NCI-H69 (cell line): ENCODE measurements at regions not wholly inside any gene's neighbourhood (a gene's known extent, or its start where the extent isn't known, plus 50 kb on each side); places are given as distances from the start of the nearest gene placed in this dataset.

Experiments used
- DNase-seq: peaks from one replicate; lab custom pipeline; 2025; lab: John Stamatoyannopoulos, UW

- DNase-seq: no peak
Observed at GRCh38 chr12:107225635-107226034, 132.3 kb upstream of the CRY1 start.

GRCh38 chr12:107226126-107226525, 132.8 kb upstream of the CRY1 start:
- no peak for DNase-seq

- DNase-seq: no peak
Observed at GRCh38 chr12:107228076-107228475, 134.7 kb upstream of the CRY1 start.

- DNase-seq: no peak
Observed at GRCh38 chr12:107229827-107230226, 136.5 kb upstream of the CRY1 start.

GRCh38 chr12:107231303-107231702, 138.0 kb upstream of the CRY1 start:
- DNase-seq: no peak

- no peak for DNase-seq
Observed at GRCh38 chr12:107233551-107233950, 140.2 kb upstream of the CRY1 start.

GRCh38 chr12:107235600-107235999, 142.3 kb upstream of the CRY1 start:
- no peak for DNase-seq

- DNase-seq: peak; percentile 27
Observed at GRCh38 chr12:107236824-107237511, 143.6 kb upstream of the CRY1 start.

- no peak for DNase-seq
Observed at GRCh38 chr12:107238296-107238695, 144.9 kb upstream of the CRY1 start.

- DNase-seq: no peak
Observed at GRCh38 chr12:107241411-107241810, 148.1 kb upstream of the CRY1 start.

GRCh38 chr12:107242189-107242588, 148.8 kb upstream of the CRY1 start:
- peak; percentile 56 for DNase-seq

- DNase-seq: peak; percentile 93
Observed at GRCh38 chr12:107243341-107243740, 150.0 kb upstream of the CRY1 start.

- DNase-seq: no peak
Observed at GRCh38 chr12:107244584-107244983, 151.2 kb upstream of the CRY1 start.

GRCh38 chr12:107247650-107248049, 154.3 kb upstream of the CRY1 start:
- DNase-seq: no peak

GRCh38 chr12:107248187-107248586, 154.8 kb upstream of the CRY1 start:
- no peak for DNase-seq

GRCh38 chr12:107251288-107251687, 157.9 kb upstream of the CRY1 start:
- no peak for DNase-seq

GRCh38 chr12:107253361-107253760, 160.0 kb upstream of the CRY1 start:
- no peak for DNase-seq

GRCh38 chr12:107254258-107254856, 161.0 kb upstream of the CRY1 start:
- no peak for DNase-seq

GRCh38 chr12:107258780-107259179, 165.4 kb upstream of the CRY1 start:
- DNase-seq: no peak

GRCh38 chr12:107263980-107264379, 170.6 kb upstream of the CRY1 start:
- DNase-seq: no peak

GRCh38 chr12:107264667-107265066, 171.3 kb upstream of the CRY1 start:
- DNase-seq: no peak

GRCh38 chr12:107267604-107268003, 174.3 kb upstream of the CRY1 start:
- no peak for DNase-seq

- DNase-seq: no peak
Observed at GRCh38 chr12:107271523-107271922, 178.2 kb upstream of the CRY1 start.

GRCh38 chr12:107275530-107275929, 182.2 kb upstream of the CRY1 start:
- no peak for DNase-seq
